ENCODE measurements at regions not wholly inside any gene's neighbourhood (a gene's known extent, or its start where the extent isn't known, plus 50 kb on each side); places are given as distances from the start of the nearest gene placed in this dataset.
"Not testable (repeated sequence)": the region's sequence is repeated elsewhere in the genome, so short reads cannot be mapped to it uniquely, and the experiment has no call there.

- CTCF ChIA-PET, result interaction anchor here (0.6 kb wide), 1 partner anchor 71 kb away, joined by 3 read pairs; no protein-coding TSS in a partner anchor
- DNase-seq (ENCODE audit: low spot score); POLR2A ChIA-PET (ENCODE audit: low non-redundant PET); H3K27ac ChIP-seq: not testable (repeated sequence)
Observed at GRCh38 chr1:86633306-86633838, 71.0 kb upstream of the SH3GLB1 start.

DNA sequence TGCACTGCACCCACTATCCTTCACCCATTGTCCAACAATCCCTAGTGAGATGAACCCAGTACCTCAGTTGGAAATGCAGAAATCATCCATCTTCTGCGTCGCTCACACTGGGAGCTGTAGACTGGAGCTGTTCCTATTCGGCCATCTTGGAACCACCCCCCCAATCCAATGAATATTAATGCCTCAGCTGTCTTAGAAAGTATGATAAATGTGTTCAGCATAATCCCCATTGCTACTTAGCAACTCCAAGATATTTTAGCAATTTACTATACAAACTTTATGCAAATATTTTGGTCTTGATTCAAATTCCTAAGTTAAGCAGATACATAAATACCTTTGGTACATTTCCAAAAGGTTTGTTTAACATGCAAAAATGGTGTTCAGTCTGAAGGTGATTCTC is 70.5 kb upstream of the SH3GLB1 start:
- POLR2A ChIA-PET (ENCODE audit: low non-redundant PET), result no interaction called here
- H3K27ac ChIP-seq, result no peak overlapping the region
- DNase-seq (ENCODE audit: low spot score), result no peak
- no peak for TF ChIP-seq CTCF (conservative IDR thresholded peaks at IDR 0.05; ENCODE audit: low read depth)
- CTCF ChIA-PET, result interaction anchor here (0.7 kb wide), 1 partner anchor 36 kb away, joined by 3 read pairs; no protein-coding TSS in a partner anchor

DNA sequence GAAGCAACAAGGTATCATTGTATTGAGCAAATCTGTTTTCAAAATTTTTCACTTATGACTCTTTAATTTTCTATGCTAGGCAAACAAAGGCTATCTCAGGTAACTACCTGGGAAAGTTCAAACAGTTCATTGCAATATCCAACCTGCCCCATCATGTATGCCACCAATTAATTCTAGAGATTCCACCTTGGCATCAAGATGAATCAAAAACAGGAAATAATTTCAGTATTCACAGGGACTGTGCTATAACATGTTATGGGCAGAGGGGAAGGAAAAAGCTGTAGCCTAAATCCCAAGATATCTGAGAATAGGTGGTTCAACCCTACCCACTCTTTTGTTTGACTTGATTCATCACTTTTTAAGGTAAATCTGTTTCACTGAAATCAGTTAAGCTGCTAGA is 67.5 kb upstream of the SH3GLB1 start:
- ChIA-PET POLR2A (ENCODE audit: low non-redundant PET) (no interaction called here), CTCF (no interaction called here)
- peak; percentile 68 for DNase-seq (ENCODE audit: low spot score)
- no peak for TF ChIP-seq CTCF (conservative IDR thresholded peaks at IDR 0.05; ENCODE audit: low read depth)
- no peak overlapping the region for H3K27ac ChIP-seq

DNA sequence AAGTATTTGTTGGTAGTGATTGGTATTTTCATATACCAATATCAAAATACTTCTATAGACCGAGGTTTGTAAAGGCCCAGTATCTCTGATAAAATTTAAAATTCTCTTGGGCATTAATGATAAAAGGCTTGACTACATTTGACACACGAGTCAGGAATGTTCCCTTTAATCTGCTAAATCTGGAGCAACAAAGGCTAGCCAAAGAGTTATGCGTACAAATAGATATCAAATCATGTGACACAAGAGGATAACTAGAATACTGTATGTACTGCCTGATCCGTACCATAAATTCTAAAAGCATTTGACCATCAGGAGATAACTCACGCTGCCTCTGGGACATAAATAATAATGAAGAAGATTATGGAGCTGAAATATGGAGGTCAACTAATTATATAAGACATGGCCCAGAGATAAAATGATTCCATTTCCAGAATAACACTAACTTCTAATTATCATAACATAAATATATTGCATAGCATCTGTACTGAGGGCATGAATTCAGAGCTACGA is 64.2 kb upstream of the SH3GLB1 start:
- CTCF ChIA-PET, result no interaction called here
- no peak overlapping the region for H3K27ac ChIP-seq

DNA sequence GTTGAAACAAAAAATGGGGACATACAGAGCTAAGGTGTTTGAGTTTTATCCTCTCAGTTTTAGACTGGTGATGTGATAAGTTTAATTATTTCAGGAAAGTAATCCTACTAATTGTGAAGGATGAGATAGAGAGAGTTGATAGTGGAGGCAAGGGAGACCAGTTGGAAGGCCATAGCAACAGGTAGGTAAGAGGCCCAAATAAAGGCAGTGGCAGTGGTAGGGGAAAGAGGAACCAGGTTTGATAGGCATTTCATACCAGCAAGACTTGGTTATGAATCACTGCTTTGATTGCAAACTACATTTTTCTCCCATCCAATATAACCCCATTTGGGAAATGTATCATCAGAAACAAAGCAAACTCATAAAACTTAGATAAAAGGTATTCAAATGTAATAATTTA is 63.1 kb upstream of the SH3GLB1 start:
- no peak for TF ChIP-seq CTCF (conservative IDR thresholded peaks at IDR 0.05; ENCODE audit: low read depth)
- DNase-seq (ENCODE audit: low spot score), result no peak
- H3K27ac ChIP-seq, result no peak overlapping the region
- ChIA-PET CTCF (no interaction called here), POLR2A (ENCODE audit: low non-redundant PET) (no interaction called here)

More for the DNA sequence above, 64.2 kb upstream of the SH3GLB1 start:
- no peak for DNase-seq (ENCODE audit: low spot score)
- POLR2A ChIA-PET (ENCODE audit: low non-redundant PET), result no interaction called here
- no peak for TF ChIP-seq CTCF (conservative IDR thresholded peaks at IDR 0.05; ENCODE audit: low read depth)

DNA sequence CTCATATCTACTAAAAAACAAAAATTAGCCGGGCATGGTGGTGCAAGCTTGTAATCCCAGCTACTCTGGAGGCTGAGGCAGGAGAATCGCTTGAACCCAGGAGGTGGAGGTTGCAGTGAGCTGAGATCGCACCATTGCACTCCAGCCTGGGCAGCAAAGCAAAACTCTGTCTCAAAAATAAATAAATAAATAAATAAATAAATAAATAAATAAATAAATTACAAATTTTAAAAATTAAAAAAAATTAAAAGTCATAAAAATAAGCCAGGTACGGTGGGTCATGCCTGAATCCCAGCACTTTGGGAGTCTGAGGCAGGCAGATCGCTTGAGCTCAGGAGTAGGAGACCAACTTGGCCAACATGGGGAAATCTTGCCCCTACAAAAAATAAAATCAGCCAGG is 59.7 kb upstream of the SH3GLB1 start:
- CTCF ChIA-PET; H3K27ac ChIP-seq; DNase-seq (ENCODE audit: low spot score); POLR2A ChIA-PET (ENCODE audit: low non-redundant PET): not testable (repeated sequence)

- no peak for TF ChIP-seq CTCF (conservative IDR thresholded peaks at IDR 0.05; ENCODE audit: low read depth)
- CTCF ChIA-PET, result no interaction called here
- POLR2A ChIA-PET (ENCODE audit: low non-redundant PET), result no interaction called here
- no peak for DNase-seq (ENCODE audit: low spot score)
- H3K27ac ChIP-seq, result no peak overlapping the region
Observed at GRCh38 chr1:86645851-86646250, 58.5 kb upstream of the SH3GLB1 start.

GRCh38 chr1:86646256-86646655 is 58.1 kb upstream of the SH3GLB1 start:
- TF ChIP-seq CTCF (conservative IDR thresholded peaks at IDR 0.05; ENCODE audit: low read depth), result no peak
- no peak overlapping the region for H3K27ac ChIP-seq
- POLR2A ChIA-PET (ENCODE audit: low non-redundant PET), result no interaction called here
- no peak for DNase-seq (ENCODE audit: low spot score)
- CTCF ChIA-PET, result interaction anchor here (0.5 kb wide), 1 partner anchor 10 kb away, joined by 4 read pairs; no protein-coding TSS in a partner anchor
